CD4-positive, alpha-beta T cell treated with Interleukin-10 for 1 hour (primary cell): ENCODE measurements at regions not wholly inside any gene's neighbourhood (a gene's known extent, or its start where the extent isn't known, plus 50 kb on each side); places are given as distances from the start of the nearest gene placed in this dataset.
"Not testable (repeated sequence)": the region's sequence is repeated elsewhere in the genome, so short reads cannot be mapped to it uniquely, and the experiment has no call there.

Experiments used
- DNase-seq: peaks from one replicate; pipeline ENCODE4 v3.0.0-alpha.2; 2020

DNA sequence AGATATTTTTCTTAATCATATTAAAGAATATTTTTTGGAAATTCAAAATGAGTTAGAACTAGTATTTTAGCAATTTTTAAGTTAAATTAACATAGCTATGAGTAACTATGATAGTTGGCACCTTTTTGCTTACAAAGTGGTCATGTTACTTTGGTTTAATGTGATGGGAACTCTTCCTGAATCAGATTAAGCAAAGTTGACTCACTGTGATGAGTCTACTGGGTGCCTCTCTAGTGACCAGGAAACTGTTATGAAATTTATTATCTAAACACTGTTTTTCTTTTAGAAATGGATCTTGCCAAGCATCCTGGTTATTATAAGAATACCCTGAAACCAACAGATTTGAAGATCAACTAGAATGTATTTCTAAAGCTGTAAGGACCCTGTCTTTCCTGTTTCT is 985.8 kb downstream of the TRAM1L1 start:
- DNase-seq: no peak

DNA sequence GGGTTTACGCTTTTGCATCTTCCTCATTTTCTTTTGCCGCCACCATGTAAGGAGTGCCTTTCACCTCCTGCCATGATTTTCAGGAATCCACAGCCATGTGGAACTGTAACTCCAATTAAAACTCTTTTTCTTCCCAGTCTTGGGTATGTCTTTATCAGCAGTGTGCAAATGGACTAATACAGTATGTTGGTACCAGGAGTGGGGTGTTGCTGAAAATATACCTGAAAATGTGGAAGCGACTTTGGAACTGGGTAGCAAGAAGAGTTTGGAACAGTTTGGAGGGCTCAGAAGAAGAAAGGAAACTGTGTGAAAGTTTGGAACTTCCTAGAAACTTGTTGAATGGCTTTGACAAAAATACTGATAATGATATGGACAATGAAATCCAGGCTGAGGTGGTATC is 983.9 kb upstream of the NDST4 start:
- not testable (repeated sequence) for DNase-seq

DNA sequence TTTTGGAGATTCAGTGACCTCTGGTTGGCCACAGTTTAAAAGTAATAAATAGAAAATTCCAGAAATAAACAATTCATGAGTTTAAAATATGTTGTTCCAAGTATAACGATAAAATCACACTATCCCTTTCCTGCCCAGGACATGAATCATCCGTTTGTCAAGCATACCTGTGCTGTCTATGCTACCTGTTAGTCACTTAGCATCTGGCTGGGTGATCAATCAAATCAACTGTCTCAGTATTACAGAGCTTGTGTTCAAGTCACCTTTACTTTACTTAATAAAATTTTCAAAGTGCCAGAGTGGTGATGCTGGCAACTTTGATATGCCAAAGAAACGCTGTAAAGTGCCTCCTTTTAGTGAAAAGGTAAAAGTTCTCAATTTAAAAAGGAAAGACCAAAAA is 979.5 kb upstream of the NDST4 start:
- no peak for DNase-seq

DNA sequence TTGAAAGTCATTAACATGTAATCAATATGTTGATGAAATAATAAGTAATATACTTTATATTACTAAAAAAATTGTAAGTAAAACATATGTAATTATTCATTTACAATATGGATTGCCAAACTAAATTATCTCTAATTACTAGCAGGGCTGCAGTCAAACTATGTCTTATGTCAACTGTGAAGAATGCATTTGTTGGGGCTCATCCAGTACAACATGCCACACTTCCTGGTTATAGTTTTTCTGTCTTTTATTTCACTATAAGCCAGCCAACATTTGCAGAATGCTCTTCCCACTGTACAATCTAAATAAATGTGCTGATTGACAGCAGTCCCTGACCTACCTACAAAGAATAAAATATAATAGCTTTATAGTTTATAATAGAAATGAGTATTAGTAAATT is 975.4 kb upstream of the NDST4 start:
- no peak for DNase-seq

DNA sequence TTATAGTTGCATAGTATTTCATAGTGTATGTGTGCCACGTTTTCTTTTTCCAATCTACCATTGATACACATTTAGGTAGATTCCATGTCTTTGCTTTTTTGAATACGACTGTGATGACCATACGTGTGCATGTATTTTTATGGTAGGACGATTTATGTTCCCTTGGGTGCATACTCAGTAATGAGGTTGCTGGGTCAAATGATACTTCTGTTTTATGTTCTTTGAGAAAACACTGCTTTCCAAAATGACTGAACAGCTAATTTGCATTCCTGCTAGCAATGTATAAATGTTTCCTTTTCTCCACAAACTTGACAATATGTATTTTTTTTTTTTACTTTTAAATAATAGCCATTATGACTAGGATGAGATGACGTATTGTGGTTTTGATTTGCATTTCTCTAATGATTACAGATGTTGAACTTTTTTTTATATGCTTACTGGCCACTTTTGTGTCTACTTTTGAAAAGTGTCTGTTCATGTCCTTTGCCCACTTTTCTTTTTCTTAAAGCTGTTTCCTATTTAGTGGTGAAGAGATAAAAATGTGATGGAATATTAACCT is 969.5 kb upstream of the NDST4 start:
- no peak for DNase-seq

DNA sequence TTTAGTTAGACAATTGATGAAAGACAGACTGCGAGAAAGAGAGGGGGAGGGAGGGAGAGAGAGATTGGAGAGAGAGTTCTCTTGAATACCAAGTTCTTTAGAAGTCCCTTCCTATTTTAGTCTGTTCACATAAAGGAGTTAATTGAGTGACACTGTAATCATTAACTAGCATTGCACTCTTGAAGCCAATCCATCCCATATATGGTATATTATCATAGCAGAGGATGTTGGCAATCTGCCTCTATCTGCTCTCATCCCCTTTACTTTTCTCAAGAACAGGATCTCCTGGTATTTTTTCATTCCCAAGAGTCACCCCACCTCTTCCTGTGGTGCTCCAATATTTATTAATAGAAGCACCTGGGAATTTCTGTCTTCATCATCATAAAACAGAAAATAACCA is 959.6 kb upstream of the NDST4 start:
- no peak for DNase-seq

DNA sequence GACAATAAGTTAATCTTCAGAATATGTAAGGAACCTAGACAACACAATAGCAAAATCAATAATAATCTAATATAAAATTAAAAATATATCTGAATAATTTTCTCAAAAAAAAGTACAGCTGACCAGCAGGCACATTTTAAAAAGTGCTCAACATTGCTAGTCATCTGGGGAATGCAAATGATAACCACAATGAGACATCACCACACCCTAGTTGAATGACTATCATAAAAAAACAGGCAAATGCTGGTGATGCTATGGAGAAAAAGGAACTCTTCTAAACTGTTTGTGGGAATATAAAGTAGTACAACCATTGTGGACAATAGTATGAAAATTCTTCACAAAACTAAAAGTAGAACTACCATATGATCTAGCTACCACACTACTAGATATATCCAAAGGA is 956.9 kb upstream of the NDST4 start:
- no peak for DNase-seq

DNA sequence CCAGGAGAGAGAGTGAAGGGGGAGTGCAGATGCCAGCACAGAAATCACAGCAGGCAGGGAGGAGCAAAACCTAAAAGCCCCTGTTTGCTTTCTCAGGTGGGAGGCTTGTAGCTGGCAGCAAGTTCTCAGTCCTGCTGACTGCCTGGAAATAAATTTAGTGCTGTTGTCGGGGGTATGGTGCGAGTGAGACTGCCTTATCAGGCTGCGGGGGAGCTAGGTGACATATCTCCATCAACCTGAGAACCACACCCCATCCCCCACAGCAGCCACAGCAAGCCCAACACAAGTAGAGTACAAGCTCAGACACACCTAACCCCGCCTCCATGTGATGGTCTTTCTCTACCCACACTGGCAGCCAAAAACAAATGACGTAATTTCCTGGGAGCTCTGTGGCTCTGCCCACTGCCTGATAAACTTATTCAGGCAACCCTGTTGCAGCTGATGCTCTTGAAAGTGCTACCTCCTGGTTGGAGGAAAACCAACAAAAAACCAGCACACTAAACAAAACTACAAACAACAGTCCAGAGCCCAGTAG is 953.4 kb upstream of the NDST4 start:
- DNase-seq: no peak

DNA sequence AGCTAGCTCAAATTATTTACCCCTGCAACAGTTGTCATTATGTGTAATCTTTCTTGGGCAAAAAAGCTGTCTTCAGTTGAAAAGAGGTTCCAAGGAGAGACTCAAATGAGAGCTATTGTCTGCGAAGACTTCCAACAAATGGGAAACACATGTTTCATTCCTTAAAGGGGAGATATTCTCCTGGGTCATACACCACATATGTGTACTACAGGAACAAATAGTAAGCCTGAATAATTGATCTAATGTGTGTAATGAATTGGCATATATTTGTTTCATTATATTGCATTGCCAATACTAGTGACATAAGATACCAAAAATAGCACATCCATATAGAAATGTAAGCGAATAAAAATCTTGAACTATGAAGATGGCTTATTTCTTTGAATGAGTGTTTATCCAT is 950.9 kb upstream of the NDST4 start:
- no peak for DNase-seq

DNA sequence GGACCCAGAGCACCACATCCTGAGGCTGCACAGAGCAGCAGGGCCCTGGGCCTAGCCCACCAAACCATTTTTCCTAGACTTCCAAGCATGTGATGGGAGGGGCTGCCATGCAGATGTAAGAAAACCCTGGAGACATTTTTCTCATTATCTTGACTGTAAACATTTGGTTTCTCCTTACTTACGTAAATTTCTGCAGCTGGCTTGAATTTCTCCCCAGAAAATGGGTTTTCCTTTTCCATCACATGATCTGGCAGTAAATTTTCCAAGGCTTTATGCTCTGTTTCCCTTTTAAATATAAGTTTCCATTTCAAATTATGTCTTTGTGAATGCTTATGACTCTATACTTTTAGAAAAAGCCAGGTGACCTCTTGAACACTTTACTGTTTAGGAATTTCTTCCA is 945.9 kb upstream of the NDST4 start:
- DNase-seq: no peak

DNA sequence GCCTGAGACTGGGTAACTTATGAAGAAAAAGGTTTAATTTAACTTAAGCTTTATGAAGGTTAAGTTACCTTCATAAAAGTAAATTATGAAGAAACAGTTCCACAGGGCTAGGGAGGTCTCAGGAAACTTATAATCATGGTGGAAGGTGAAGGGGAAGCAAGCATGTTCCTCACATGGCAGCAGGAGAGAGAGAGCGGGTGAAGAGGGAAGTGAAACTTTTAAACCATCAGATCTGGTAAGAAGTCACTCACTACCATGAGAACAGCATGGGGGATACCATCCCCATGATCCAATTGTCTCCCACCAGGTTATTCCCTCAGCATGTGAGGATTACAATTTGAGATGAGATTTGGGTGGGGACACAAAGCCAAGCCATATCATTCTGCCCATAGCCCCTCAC is 944.7 kb upstream of the NDST4 start:
- DNase-seq: no peak

DNA sequence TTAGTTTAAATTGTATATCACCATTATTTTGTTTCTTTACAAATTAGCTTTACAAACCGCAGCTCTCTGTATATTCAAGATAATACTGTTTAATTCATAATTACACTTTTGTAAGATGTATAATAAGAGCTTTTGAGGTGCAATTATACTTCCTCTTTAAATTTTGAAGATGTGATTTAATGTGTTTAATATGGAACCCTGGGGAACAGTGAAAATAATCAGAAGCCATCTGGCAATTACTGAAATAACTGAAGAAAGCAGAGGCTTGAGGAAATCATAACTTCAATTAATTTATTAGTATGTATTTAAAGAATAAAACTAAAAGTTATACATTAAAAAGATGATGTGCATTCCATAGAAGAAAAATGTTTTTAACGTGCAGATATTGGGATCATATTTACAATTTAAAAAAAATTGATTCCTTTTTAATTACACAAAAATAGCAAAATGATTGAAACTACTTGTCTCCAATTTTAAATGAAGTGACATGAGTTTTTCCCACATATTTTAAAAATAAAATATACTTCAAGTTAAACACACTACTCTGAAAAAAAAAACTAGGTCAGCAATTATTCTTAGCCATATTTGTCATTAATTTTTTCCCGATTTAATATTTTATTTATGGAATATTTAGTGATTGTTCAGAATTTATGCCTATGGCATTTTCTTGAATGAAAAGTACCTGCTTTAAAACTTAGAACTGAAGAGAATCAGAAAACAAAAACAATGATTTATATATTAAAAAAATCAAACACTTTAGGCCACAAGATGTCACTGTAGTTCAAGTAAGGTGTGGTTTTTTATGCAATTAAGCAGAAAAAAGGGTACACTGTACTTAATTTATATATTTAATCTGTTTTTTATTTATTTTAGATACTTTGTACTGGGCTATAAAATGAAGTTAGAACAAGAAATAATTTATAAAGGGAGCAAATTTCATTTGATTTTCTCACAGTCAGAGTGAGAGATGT is 942.7 kb upstream of the NDST4 start:
- DNase-seq: no peak

DNA sequence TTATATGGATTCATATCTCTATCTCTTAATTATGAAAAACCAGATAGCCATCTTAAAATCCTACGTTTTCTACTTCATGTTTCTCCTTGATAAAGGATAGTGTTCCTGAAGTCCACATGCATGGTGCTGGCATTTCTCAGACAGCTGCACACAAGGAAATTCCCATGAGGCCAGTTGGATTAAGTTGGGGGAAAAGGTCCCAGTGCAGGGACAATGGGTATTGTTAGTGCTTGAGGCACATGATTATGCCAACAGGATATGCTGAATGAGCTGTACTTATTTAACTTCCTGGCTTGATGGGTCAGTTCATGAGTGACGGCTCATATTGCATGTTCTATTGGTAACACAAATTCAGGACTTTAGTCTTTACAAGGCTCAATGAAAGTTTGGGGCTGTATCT is 913.9 kb upstream of the NDST4 start:
- no peak for DNase-seq

DNA sequence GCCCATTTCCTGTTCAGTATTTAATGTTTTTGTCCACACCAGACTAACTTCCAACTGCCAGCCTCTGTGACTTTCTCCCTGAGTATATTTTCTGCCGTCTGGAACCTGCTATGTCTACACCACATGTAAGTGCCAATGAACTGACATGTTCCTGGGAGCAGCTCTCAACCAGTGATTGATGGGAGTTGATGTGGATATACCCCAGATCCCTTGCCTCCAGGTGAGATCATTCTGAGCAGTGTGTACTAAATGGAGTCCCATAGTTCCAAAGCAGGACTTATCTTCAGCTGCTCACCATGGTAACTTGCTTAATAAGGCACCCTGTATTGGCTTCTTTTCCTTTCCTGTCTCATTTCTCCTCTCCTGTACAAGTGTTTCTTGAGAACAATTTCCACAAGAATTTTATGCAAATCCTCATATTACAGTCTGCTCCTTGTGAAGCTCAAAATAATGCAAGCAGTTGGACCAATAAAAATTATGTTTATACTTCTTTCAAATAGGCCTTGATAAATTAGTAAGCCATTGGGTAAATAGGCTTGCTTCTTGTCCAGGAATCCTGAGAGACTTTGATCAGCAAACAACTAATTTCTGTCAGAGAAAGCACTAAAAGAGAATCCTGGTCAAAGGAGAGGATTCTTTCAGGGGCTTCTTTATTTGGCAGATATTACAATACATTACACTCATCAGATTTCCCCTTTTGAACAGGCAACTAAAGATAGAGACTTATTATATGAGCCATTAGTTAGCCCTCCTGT is 911.7 kb upstream of the NDST4 start:
- no peak for DNase-seq

DNA sequence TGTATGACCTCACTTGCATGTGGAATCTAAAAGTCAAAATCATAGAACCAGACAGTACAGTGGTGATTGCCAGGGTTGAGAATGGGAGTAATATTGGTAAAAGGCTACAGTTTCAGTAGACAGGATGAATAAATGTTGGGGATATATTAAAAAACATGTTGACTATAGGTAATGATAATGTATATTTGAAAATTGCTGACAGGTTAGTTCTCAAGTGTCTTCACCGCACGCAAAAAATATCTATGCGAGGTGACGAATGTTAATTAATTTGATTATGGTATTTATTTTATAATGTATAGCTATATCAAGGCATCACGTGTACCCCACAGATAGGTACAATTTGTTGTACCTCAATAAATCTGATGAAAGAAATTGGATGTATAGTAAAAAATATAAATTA is 909.6 kb upstream of the NDST4 start:
- DNase-seq: no peak

DNA sequence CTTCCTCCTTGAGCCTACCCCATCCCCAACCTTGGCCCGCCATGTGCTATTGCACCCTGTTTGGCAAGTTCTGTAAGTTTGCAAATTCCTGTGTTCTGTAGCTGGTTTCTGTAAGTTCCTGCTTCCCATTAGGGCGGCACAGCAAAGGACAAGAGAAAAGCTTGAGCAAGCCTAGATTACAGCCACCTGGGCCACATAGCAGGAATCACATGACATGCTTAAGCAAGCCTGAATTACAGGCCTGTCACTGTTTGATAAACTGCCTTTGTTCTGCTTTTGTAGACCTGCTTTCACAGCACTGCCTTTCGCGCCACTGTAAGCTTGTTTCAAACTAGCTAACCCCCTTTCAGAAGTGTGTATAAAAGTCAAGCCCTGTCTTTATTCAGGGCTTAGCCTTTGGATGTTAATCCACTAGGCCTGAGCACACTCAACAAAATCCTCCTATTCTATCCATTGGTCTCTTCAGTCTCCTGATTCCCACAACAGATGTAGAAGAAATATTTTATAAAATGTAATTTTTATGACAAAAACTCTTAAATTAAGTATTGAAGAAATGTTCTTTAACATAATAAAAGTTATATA is 906.8 kb upstream of the NDST4 start:
- DNase-seq: no peak

DNA sequence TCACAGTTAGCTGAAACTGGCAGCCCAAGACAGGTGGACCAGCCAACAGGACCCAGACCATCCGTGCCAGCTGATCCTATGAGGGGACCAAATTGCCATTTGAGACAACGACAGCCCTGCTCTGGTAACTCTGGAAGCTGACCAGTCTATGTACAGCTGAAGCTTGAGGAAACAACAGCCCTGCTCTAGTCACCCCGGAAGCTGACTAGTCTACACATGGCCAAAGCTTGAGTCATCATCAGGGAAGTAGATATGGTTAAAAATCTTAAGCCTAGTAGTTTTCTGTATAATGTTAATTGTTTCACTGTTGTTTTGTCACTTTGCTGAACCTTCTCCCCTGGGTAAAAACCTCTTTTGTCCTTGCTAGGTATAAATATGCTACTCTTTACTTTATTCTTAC is 905.4 kb upstream of the NDST4 start:
- DNase-seq: no peak

DNA sequence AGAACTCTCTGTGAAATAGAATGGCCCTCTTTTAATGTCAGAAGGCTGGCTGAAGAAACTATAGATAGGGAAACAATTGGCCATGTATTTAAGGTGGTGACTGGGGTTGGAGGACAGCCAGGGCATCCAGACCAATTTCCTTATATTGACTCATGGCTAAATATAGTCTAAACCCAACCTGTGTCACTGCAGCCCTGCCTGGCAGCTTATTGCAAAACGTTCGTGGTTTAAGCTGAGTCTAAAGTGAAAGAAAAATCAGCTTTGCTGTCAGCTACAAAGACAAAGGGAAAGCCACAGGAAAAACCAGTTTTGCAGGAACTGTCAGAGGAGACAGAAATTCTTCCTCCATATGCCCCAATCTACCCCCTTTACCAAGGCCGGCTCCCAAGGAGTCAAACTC is 902.8 kb upstream of the NDST4 start:
- no peak for DNase-seq

DNA sequence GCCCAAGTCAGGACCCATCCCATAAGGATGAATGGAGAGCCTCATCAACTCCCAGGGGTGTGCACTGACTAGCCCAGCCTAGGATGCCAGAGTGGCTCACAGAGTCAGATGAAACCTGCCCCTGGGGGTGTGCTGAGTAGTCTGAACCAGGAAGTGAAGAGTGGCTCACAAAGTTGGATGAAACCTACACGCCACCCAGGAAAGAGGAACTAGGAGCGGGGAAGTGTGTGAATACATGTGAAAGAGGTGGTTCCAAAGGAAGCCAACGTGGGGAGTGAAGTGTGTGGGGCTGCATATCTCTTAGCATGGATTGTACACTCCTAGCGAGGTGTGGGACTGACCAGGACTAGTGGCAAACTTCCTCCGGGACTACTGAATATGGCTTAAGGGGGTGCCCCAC is 902.1 kb upstream of the NDST4 start:
- no peak for DNase-seq

DNA sequence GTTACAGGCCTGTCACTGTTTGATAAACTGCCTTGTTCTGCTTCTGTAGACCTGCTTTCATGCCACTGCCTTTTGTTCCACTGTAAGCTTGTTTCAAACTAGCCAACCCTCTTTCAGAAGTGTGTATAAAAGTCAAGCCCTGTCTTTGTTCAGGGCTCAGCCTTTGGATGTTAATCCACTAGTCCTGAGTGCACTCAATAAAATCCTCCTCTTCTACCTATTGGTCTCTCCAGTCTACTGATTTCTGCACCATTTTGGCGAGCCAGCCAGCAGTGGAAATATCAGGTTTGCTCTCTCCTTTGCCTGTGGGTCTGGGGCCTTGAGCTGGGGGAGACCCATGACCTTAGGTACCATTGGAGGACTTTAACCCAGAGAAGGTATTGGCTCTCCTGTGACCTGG is 901.6 kb upstream of the NDST4 start:
- DNase-seq: no peak

DNA sequence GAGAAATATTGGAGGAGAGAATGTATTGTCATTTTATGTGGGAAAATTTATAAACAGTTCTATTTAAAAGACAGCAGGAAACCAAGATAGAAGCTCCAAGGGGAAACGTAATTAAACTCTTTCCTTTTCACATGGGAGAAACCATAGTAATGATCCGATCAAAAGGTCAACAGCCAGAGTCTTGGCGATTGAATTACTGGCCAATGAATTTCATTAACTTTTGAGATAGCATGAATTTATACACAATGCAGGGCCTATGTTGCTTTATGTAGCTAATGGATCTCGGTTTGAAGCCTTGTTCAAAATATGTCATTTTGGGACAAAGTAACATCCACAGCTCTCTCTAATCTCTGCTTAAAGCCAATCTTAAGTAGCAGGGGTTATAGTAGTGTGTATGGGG is 897.5 kb upstream of the NDST4 start:
- DNase-seq: no peak

DNA sequence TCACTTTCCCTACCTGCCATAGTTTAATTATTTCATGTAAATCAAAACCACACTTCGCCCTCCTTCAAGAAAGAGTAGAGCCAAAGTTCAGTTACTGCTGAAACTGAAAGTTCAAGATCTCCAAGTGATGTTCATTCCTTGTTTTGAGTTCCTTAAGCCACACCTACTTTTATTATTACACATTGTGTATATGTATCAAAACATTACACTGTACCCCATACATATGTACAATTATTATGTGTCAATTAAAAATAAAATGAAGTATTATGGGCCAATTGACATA is 892.3 kb upstream of the NDST4 start:
- no peak for DNase-seq

DNA sequence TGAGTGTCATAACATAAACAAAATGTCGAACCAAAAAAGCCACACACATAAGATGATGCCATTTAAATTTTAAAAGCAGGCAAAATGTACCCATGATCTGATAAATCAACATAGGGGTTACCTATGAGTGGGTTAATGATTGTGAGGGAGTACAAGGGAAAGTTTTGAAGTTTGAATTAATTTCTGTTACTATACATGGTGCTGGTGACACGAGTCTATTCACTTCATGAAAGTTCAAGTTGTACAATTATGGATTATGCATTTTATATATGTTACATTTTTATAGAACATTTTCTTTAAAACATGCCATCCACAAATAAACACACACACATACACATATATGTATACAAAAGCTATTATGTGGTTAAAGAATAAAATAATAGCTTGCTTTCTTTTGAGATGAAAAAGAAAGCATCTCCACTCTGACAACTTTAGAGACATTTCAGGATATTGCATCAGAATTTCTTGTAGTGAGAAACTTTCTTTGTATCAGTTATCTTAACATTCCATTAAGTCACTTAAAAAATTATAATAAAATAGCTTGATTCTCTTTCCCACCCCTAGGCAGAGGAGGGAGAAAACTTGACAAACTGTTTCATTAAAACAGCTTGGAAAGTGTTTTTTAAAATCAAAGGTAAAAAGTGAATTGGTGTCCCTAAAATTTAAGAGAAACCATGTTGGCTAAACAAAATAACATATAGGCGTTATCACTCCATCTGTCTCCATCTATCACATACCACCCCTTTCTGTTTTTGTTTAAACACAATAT is 891.8 kb upstream of the NDST4 start:
- no peak for DNase-seq
